ENCODE measurements at regions not wholly inside any gene's neighbourhood (a gene's known extent, or its start where the extent isn't known, plus 50 kb on each side); places are given as distances from the start of the nearest gene placed in this dataset.
A peak's percentile ranks its signal among the peaks of the same experiment; 100 is the strongest.
"Not testable (repeated sequence)": the region's sequence is repeated elsewhere in the genome, so short reads cannot be mapped to it uniquely, and the experiment has no call there.

GRCh38 chr10:45250694-45251075 lies 64.7 kb downstream of the OR13A1 start:
- H3K27me3 Mint-ChIP-seq: peaks cover 19% of the 10 kb centered on the region
- H3K4me3 Mint-ChIP-seq; ATAC-seq; H3K9me3 ChIP-seq (ENCODE audit: control insufficient read depth, low read length, poor library complexity, severe bottlenecking); DNase-seq; H3K36me3 Mint-ChIP-seq (ENCODE audit: low read depth): not testable (repeated sequence)
- peak overlapping the region; percentile 27 for H3K27ac Mint-ChIP-seq
- H3K4me1 Mint-ChIP-seq: peaks cover 16% of the 10 kb centered on the region

Data from T-helper 17 cell (primary cell).